ENCODE measurements at regions not wholly inside any gene's neighbourhood (a gene's known extent, or its start where the extent isn't known, plus 50 kb on each side); places are given as distances from the start of the nearest gene placed in this dataset.
"Not testable (repeated sequence)": the region's sequence is repeated elsewhere in the genome, so short reads cannot be mapped to it uniquely, and the experiment has no call there.

DNA sequence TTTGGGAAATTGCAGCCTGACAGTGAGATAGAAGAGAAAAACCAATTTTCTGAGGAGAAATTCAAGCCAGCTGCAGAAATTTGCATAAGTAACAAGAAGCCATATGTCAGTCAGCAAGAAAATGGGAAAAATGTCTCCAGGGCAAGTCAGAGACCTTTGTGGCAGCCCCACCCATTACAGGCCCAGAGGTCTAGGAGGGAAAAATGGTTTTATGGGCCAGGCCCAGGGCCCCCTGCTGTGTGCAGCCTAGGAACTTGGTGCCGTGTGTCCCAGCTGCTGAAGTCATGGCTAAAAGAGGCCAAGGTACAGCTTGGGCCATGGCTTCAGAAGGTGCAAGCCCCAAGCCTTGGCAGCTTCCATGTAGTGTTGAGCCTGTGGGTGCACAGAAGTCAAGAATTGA lies 296.1 kb downstream of the TTC6 start:
- not testable (repeated sequence) for DNase-seq (ENCODE audit: low spot score)

GRCh38 chr14:37894463-37894862 lies 299.0 kb downstream of the TTC6 start:
- no peak for DNase-seq (ENCODE audit: low spot score)

GRCh38 chr14:37899365-37899764 lies 303.9 kb downstream of the TTC6 start:
- DNase-seq (ENCODE audit: low spot score), result no peak

DNA sequence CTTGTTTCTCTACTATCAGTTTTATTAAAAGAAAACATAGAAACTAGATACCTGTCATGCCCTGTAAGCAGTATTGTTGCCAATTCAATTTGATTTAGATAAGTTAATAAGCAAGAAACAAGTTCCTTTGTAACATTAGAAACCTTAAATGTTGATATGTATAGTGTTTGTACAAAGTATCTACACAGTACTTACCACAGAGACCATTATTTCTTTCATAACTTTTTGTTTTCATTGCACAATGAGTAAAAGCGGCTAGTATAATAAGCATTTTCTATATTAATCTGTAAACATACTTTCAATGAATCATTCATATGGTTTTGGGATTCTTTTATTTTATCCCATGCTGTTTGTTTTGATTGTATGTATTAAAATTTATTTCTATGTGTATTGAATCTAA lies 305.1 kb downstream of the TTC6 start:
- no peak for DNase-seq (ENCODE audit: low spot score)

- DNase-seq (ENCODE audit: low spot score), result no peak
Observed at GRCh38 chr14:37901978-37902377, 305.7 kb upstream of the SSTR1 start.

- peak; percentile 58 for DNase-seq (ENCODE audit: low spot score)
Observed at GRCh38 chr14:37903343-37904191, 304.1 kb upstream of the SSTR1 start.

DNA sequence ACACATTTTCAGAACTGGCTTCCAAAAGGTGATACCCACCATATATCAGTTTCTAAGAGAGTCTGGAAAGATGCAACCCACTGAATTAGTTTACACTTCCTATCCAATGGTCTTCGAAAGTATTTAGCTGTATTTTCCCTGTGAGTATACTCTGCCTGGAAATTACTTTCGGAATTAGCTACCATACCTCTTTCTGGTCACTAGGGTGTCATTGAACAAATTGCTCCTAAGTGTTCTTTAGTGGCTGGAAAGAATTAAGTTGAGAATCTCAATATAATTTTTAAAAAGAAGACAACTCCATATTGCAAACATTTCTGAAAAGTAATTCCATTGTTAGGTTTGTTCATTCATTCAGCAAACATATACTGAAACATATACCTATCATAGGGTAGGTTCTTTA lies 283.1 kb upstream of the SSTR1 start:
- no peak for DNase-seq (ENCODE audit: low spot score)

DNA sequence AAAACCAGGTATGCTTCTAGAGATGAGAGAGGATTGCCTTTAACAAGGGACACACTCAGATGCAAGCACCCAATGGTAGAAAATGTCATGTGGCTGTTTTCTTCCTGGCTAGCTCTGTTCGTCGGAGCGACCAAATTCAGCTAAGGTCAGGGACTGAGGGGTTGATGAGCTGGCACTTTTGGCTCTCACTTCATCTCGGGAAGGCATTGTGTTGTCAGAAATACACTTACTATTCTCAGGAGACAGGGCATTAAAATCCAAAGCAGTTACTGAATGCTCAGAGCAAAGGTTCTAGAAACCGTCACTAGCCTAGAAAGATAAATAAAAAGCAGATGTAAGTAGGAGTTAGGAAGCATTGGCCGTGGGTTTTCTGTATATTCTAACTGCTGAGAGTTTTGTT lies 275.7 kb upstream of the SSTR1 start:
- no peak for DNase-seq (ENCODE audit: low spot score)

DNA sequence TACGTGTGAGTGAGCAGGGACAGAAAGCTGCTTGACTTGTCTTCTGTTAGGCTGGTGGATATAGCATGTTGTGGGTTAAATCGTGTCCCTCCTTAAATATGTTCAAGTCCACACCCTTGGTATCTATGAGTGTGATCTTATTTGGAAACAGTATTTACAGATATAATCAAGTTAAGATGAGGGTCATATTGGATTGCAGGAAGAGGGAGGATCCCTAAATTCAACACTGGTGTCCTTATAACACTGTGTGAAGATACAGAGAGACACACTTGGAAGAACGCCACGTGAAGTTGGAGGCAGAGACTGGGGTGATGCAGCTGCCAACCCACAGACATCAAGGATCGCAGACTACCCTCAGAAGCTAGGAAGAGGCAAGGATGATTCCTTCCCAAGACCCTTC lies 275.2 kb upstream of the SSTR1 start:
- no peak for DNase-seq (ENCODE audit: low spot score)

DNA sequence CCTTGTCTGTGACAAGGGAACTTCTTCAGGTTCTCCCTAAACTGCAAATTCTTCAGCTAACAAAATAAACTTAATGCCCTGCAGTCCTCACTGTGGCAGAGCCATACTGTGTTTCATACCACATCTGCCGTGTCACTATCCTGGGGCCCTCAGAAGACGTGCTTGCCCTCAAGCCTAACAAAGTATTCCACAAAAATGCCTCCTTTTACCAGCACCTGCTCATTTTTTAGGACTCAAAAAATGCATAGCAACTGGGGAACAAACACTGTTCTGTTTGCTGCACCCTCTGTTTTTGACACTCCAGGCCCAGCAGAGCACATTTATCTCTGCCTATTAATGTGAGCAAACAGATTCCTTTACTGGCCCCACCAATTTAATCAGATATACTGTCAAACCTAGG lies 270.7 kb upstream of the SSTR1 start:
- no peak for DNase-seq (ENCODE audit: low spot score)

DNA sequence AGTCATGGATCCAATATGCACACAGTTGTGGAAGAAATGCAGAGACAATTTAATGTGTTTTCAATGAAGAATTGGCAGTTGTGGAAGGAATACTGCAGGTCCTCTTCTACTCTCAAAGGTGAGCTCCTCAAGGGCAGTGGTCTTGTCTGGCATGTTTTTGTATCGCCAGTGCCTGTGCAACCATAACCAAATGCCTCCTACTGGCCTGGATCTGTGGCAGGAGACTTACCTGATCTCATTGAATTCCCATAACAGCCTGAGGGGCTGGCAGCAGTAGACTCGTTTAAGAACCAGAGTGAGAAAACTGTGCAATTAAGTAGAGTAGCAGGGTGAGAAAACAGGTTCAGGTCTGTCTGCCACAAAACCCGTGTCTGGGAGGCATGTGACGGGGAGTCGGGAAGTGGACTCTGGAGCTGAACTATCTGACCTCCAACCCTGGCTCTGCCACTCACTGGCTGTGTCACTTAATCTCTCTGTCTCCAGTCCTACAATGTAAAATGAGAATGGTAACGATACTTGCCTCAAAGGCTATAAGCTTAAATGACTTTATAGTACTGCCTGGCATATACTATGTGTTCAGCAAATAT lies 268.2 kb upstream of the SSTR1 start:
- DNase-seq (ENCODE audit: low spot score), result no peak

- no peak for DNase-seq (ENCODE audit: low spot score)
Observed at GRCh38 chr14:37945959-37946358, 261.7 kb upstream of the SSTR1 start.

- DNase-seq (ENCODE audit: low spot score), result no peak
Observed at GRCh38 chr14:37946819-37947218, 260.9 kb upstream of the SSTR1 start.

DNA sequence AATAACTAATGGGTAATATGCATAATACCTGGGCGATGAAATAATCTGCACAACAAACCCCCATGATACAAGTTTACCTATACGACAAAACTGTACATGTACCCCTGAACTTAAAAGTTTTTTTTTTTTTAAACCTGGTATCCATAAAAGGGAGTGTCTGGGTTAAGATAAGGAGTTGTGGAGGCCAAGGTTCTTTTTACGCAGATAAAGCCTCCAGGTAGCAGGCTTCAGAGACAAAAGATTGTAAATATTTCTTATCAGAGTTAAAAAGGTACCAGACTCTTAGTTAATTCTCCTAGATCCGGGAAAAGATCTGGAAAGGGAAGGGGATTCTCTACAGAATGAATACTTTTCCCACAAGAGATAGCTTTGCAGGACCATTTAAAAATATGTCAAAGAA lies 259.4 kb upstream of the SSTR1 start:
- DNase-seq (ENCODE audit: low spot score), result no peak

- DNase-seq (ENCODE audit: low spot score), result no peak
Observed at GRCh38 chr14:37968664-37969240, 239.0 kb upstream of the SSTR1 start.

DNA sequence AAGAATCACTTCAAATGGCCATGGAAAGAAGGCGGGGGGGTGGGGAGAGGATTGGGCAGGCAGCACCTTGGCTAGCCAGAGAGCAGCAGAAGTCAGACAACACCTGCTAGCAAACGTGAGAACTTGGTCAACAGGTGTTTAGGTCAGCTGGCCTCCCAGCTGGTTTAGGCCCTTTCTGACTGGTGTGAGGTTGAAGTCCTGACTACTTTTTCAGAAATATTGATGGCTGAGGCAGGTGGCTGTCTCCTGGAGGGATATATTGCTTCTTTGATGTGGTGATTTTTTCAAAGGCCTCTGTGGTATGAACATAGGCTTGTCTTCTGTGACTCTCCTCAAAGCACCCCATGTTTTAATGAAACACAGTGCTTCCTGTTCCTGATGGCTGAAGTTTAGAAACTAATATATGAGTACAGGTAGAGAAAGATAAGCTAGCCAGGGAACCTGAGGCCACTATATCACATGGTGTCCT lies 238.2 kb upstream of the SSTR1 start:
- no peak for DNase-seq (ENCODE audit: low spot score)

GRCh38 chr14:37970696-37971095 lies 237.0 kb upstream of the SSTR1 start:
- no peak for DNase-seq (ENCODE audit: low spot score)

GRCh38 chr14:37972941-37973887 lies 234.5 kb upstream of the SSTR1 start:
- no peak for DNase-seq (ENCODE audit: low spot score)

DNA sequence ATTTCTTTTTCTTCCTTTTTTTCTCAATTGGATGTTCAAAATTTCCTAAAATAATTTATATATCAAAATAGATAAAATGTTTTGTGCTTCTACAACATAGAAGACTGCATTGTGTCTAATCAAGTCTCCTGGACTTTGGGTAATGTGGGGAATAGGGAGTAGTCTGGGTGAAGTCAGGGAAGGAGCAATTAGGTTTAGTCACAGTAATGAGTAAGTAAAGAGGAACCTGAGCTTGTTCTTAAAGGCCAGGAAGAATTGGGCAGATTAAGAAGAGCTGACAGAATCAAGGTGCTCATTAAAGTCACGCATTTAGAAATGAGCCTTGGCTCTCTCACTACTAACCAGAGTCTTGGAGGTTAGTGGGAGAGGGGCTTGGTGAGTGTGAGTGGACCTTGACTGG lies 233.3 kb upstream of the SSTR1 start:
- DNase-seq (ENCODE audit: low spot score), result no peak

DNA sequence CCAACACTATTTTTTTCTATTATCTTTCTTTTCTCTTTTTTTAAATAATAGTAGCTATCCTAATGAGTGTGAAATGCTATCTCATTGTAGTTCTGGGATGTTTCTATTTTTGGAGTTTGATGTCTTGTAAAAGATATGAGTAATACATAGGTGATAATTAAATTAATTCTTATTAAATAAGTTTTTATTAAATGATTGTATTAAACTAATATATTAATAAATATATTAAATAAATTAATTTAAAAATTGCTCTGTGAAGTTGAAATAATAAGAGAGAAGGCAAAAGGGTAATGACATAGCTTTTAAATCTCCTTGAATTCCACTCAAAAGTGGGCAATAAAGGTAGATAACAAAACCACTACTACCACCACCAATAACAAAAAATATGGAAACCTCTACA lies 230.2 kb upstream of the SSTR1 start:
- no peak for DNase-seq (ENCODE audit: low spot score)

- peak; percentile 53 for DNase-seq (ENCODE audit: low spot score)
Observed at GRCh38 chr14:37985826-37986470, 221.8 kb upstream of the SSTR1 start.

DNA sequence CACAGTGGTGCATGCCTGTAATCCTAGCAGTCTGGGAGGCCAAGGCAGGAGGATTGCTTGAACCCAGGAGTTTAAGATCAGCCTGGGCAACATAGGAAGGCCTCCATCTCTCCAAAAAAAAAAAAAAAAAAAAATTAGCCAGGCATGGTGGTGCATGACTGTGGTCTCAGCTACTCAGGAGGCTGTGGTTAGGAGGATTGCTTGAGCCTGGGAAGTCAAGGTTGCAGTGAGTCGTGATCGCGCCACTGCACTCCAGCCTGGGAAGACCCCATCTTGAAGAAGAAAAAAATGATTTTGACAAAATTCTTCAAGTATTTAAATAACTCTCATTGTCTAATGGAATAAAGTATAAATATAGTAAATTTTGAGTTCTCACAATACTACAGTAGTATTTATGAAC lies 219.2 kb upstream of the SSTR1 start:
- no peak for DNase-seq (ENCODE audit: low spot score)

Measured in pons (tissue), 1 donor.